Astrocyte of the cerebellum (primary cell): ENCODE measurements at regions not wholly inside any gene's neighbourhood (a gene's known extent, or its start where the extent isn't known, plus 50 kb on each side); places are given as distances from the start of the nearest gene placed in this dataset.

Experiments
- DNase-seq: peaks from one replicate; pipeline ENCODE4 v3.0.0-alpha.2; 2011; ENCODE audit warnings: low read depth
- H3K4me3 ChIP-seq: 2 replicates; pipeline ENCODE4 v1.5.1; 2011; ENCODE audit warnings: mild to moderate bottlenecking, low read depth, low read length, moderate library complexity
- in situ Hi-C: cut with HindIII; loops from 2 replicates; pipeline ENCODE4 v1.10.0; 2017; ENCODE audit warnings: low sequenced_read_pairs
- TF ChIP-seq, protein P1 (sequence below): IDR thresholded peaks from 2 replicates; pipeline ENCODE4 v1.5.1; 2012; ENCODE audit warnings: low read length, low read depth, moderate library complexity, mild to moderate bottlenecking; ENCODE audit errors: missing control alignments

DNA sequence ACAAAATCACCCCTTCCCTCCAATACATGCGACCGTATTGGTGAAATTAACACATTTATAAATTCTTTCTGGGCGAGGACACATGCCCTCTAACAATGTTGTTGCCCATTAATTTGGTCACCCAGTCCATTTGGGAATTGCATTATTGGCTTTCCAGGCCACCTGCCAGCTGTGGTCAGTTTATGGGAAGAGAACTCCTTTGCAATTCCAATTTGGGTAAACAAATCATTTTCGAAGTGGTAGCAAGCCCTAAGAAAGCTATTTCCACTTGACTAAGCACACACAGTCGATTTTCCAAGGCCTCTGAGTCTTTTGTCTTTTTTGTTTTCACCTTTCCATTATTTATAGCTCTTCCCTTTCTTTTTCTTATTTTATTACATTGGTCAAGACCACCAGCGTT is 362.3 kb upstream of the RGMA start:
- TF ChIP-seq, protein P1, sequence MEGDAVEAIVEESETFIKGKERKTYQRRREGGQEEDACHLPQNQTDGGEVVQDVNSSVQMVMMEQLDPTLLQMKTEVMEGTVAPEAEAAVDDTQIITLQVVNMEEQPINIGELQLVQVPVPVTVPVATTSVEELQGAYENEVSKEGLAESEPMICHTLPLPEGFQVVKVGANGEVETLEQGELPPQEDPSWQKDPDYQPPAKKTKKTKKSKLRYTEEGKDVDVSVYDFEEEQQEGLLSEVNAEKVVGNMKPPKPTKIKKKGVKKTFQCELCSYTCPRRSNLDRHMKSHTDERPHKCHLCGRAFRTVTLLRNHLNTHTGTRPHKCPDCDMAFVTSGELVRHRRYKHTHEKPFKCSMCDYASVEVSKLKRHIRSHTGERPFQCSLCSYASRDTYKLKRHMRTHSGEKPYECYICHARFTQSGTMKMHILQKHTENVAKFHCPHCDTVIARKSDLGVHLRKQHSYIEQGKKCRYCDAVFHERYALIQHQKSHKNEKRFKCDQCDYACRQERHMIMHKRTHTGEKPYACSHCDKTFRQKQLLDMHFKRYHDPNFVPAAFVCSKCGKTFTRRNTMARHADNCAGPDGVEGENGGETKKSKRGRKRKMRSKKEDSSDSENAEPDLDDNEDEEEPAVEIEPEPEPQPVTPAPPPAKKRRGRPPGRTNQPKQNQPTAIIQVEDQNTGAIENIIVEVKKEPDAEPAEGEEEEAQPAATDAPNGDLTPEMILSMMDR, result no peak
- peak; percentile 5 for DNase-seq
- H3K4me3 ChIP-seq, result no peak overlapping the region
- in situ Hi-C loops, result no loop called here

DNA sequence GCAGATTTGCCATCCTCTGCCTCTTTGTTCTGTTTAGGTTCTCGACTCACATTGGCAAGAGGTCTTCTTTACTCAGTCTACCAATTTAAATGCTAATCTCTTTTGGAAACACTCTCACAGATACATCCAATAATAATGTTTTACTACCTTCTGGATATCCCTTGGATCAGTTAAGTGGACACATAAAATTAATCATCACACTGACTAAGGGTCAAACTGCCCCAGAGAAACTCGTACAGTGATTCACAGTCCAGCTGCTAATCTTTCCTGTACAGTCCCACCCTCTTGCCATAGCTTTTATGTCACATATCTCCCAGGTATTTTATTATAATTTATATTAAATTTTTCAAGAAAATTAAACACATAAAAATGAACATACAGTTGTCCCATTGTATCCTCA is 360.8 kb upstream of the RGMA start:
- TF ChIP-seq, protein P1, result no peak
- no peak for DNase-seq
- H3K4me3 ChIP-seq, result no peak overlapping the region
- in situ Hi-C loops, result no loop called here

DNA sequence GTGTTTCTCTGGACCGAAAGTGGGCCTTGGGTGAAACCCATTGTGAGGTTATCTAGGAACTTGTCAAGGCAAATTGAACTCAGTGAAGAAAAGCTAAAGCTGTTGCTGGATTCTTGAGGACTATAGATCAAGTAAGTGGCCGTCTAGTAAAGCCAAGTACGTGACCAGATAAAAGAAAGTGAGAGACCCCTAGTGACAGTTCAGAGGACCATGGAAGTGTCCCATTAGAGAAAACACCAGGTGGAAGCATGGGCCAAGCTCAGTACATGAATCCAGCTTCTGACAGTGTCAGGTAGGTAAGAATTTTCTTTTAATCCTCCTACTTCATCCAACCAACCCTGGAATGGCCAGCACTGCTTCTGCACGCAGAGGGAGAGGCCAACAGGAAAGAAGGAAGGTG is 349.3 kb upstream of the RGMA start:
- no peak for DNase-seq
- in situ Hi-C loops, result no loop called here
- TF ChIP-seq, protein P1, result no peak
- no peak overlapping the region for H3K4me3 ChIP-seq

DNA sequence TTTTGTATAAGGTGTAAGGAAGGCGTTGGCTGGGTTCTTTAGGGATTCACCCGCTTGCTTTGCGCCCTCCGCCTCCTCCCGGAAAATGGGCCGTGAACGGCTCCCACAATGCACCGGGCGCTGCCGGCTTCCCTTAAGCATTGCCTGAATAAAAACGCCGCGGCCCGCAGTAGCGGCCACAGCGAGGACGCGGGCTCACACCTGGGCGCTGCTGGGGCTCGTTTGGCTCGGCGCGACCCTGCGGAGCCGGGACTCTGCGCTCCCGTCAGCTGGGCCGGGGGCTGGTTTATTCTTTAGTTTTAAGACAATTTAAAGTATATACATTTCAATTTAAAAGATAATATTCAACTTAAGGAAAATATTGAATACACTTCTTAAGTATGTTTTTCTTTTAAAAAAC is 343.5 kb upstream of the RGMA start:
- TF ChIP-seq, protein P1, result no peak
- no peak for DNase-seq
- in situ Hi-C loops, result no loop called here
- no peak overlapping the region for H3K4me3 ChIP-seq

DNA sequence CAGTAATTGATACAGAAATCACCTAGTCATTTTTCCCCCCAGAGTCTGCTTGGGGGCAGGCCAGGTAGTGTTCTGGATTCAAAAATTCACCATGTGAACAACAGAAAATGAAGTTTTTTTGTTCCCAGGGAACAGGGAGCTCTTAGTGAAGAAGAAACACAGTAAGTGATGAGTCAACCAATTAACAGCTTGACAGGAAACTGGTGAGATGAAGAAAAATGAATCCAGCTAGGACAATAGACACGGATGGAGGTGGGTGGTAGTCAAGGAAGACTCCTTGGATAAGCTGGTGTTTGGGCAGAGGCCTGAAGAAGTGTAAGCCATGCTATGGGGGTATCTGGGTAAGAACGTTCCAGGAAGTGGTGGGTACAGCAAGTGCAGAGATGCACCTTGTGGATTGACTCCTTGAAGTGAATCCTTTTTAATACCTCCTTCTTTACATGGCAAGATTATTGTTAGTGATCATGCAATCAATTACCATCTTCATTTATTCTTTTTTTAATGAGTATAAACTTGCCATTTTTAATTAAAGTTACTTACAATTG is 339.9 kb upstream of the RGMA start:
- in situ Hi-C loops, result no loop called here
- TF ChIP-seq, protein P1, result no peak
- H3K4me3 ChIP-seq, result no peak overlapping the region
- DNase-seq, result no peak

DNA sequence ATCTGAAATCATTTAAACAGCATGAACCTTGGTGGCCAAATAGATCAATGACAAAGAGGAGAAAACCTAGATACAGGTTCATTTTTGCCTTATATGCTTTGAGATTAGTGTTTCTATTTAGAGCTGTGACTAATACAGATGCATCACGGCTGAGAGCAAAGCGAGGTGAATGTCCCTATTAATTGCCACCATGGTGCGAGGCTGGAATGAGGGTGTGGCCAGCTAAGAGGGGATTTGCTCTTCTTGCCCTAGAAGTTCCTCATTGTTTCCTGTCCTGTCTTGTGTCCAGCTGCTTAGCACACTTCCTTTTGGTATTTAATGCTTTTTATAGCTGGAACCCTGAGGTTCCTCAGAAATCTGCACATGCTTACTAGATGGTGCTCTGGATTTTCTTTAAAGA is 339.1 kb upstream of the RGMA start:
- DNase-seq, result no peak
- H3K4me3 ChIP-seq, result no peak overlapping the region
- TF ChIP-seq, protein P1, result no peak
- in situ Hi-C loops, result no loop called here

DNA sequence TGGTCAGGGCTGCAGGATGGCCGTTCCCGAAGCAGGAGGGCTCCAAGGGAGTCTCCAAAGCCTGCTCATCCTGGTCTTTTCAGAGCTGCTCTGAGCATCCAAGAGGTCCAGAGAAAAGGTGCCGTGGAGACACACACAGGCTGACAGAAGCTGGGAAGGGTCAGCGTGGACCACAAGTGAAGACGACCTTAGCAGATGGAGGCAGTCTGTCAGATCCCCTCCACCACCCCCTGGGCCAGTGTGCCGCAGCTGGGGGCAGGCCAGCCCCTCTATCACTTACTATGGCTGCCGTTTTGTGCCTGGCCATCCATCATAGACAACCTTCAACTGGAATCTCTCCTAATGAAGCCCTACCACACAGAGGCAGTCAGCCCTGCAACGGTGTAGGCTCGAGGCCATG is 335.1 kb upstream of the RGMA start:
- TF ChIP-seq, protein P1, result no peak
- DNase-seq, result no peak
- in situ Hi-C loops, result no loop called here
- no peak overlapping the region for H3K4me3 ChIP-seq
